Endothelial cell of umbilical vein (primary cell): ENCODE measurements at regions not wholly inside any gene's neighbourhood (a gene's known extent, or its start where the extent isn't known, plus 50 kb on each side); places are given as distances from the start of the nearest gene placed in this dataset.

Source experiments
- BruUV-seq: library from RNA; stranded (reverse); fragments of 400-500 nt; replicated peaks from 2 replicates; lab custom pipeline; 2021; lab: Mats Ljungman, UMichigan
- CTCF ChIA-PET: fragments of 300-600, 350-600 bp; sonication (Branson Sonifier 250); formaldehyde crosslinking; loops from one replicate; lab custom pipeline; 2021; ENCODE audit warnings: antibody characterized with exemption, inconsistent platforms; lab: Charles Lee
- POLR2A ChIA-PET: fragments of 300-600, 350-600 bp; sonication (Branson Sonifier 250); formaldehyde crosslinking; loops from one replicate; lab custom pipeline; 2021; ENCODE audit warnings: antibody characterized with exemption, inconsistent platforms; lab: Charles Lee
- DNase-seq: peaks from one replicate; pipeline ENCODE4 v3.0.0-alpha.2; 2011; ENCODE audit warnings: low read depth, low spot score
- FAIRE-seq: peaks from 2 replicates; lab custom pipeline; 2011; peaks lifted over from hg19 to GRCh38; lab: Jason Lieb, UNC
- H2AFZ ChIP-seq: 2 replicates; pipeline ENCODE4 v1.6.0; 2012; ENCODE audit warnings: low read depth, low read length, control low read depth, inconsistent platforms
- H3K27ac ChIP-seq: 2 replicates; pipeline ENCODE4 v1.5.1; 2011; ENCODE audit warnings: low read depth, mild to moderate bottlenecking, control low read depth, low read length, moderate library complexity; ENCODE audit not compliant: insufficient read depth
- H3K27me3 ChIP-seq, 2 experiments: 2 replicates each; pipeline versions ENCODE4 v1.6.0 to v1.6.1; 2011; ENCODE audit warnings: low read length in 2 of 2, mixed read lengths in 1 of 2; ENCODE audit not compliant: control insufficient read depth in 2 of 2, insufficient read depth in 2 of 2
- H3K36me3 ChIP-seq, 2 experiments: 2 replicates in 1 of 2; 3 replicates in 1 of 2; pipeline ENCODE4 v1.5.1; 2011; ENCODE audit warnings: low read length in 2 of 2, mild to moderate bottlenecking in 1 of 2, moderate library complexity in 1 of 2; ENCODE audit not compliant: control insufficient read depth in 2 of 2, insufficient read depth in 2 of 2; ENCODE audit errors: extremely low read depth in 1 of 2
- H3K4me1 ChIP-seq: 3 replicates; pipeline ENCODE4 v1.5.1; 2011; ENCODE audit warnings: mild to moderate bottlenecking, low read length; ENCODE audit not compliant: control insufficient read depth, insufficient read depth; ENCODE audit errors: extremely low read depth
- H3K4me2 ChIP-seq: 2 replicates; pipeline ENCODE4 v1.6.1; 2011; ENCODE audit warnings: low read length, control low read depth, mixed read lengths; ENCODE audit not compliant: insufficient read depth
- H3K4me3 ChIP-seq, 3 experiments: fragments of 200-600 bp in 1 of 3; sonication (generic), shearing (Covaris generic) in 1 of 3; replicated peaks in 1 of 3; 2 replicates each; pipeline ENCODE4 v1.5.1; 2011 to 2016; ENCODE audit warnings: control low read depth in 3 of 3, low read length in 3 of 3, mild to moderate bottlenecking in 2 of 3, inconsistent platforms in 1 of 3, low read depth in 1 of 3, moderate library complexity in 1 of 3; ENCODE audit not compliant: insufficient read depth in 1 of 3
- H3K79me2 ChIP-seq: 2 replicates; pipeline ENCODE4 v1.6.0; 2012; ENCODE audit warnings: low read length, inconsistent platforms; ENCODE audit not compliant: control insufficient read depth, insufficient read depth
- H3K9ac ChIP-seq: replicated peaks from 2 replicates; pipeline ENCODE3; 2011; ENCODE audit warnings: low read length, control low read depth; ENCODE audit not compliant: insufficient read depth; ENCODE audit errors: extremely low read depth
- H3K9me1 ChIP-seq: replicated peaks from 3 replicates; pipeline ENCODE4 v1.6.0; 2011; ENCODE audit warnings: mild to moderate bottlenecking, low read length; ENCODE audit not compliant: control insufficient read depth, insufficient read depth; ENCODE audit errors: extremely low read depth
- H3K9me3 ChIP-seq: replicated peaks from 2 replicates; pipeline ENCODE4 v1.5.1; 2012; ENCODE audit warnings: low read length, inconsistent platforms; ENCODE audit not compliant: control insufficient read depth, insufficient read depth
- H4K20me1 ChIP-seq: replicated peaks from 2 replicates; pipeline ENCODE3; 2011; ENCODE audit warnings: mild to moderate bottlenecking, low read length; ENCODE audit not compliant: control insufficient read depth, insufficient read depth; ENCODE audit errors: extremely low read depth
- EZH2 ChIP-seq: IDR thresholded peaks from 2 replicates; pipeline ENCODE4 v1.6.1; 2012; ENCODE audit warnings: borderline replicate concordance, low read depth, mild to moderate bottlenecking, moderate library complexity, low read length, inconsistent platforms; ENCODE audit not compliant: severe bottlenecking
- FOS ChIP-seq: IDR thresholded peaks from 2 replicates; pipeline ENCODE4 v1.6.1; 2011; ENCODE audit warnings: mild to moderate bottlenecking, low read length, moderate library complexity, borderline replicate concordance; ENCODE audit not compliant: insufficient read depth
- GATA2 ChIP-seq: IDR thresholded peaks from 2 replicates; pipeline ENCODE4 v1.7.0; 2011; ENCODE audit warnings: low read depth, mild to moderate bottlenecking, moderate library complexity, mixed read lengths, low read length; ENCODE audit not compliant: insufficient read length, insufficient read depth
- JUN ChIP-seq: IDR thresholded peaks from 2 replicates; pipeline ENCODE4 v1.6.1; 2011; ENCODE audit warnings: borderline replicate concordance, low read depth; ENCODE audit not compliant: insufficient read length, insufficient read depth
- MYC ChIP-seq: IDR thresholded peaks from one replicate; pipeline ENCODE4 v1.6.1; 2011; ENCODE audit warnings: mild to moderate bottlenecking, low read depth, low read length
- POLR2A ChIP-seq: IDR thresholded peaks from 2 replicates; pipeline ENCODE4 v1.6.1; 2012; ENCODE audit warnings: low read depth, mild to moderate bottlenecking, control low read depth, low read length
- POLR2AphosphoS5 ChIP-seq: IDR thresholded peaks from 2 replicates; pipeline ENCODE4 v1.6.1; 2012; ENCODE audit warnings: low read depth, mild to moderate bottlenecking, control low read depth, low read length, moderate library complexity; ENCODE audit not compliant: insufficient read depth
- dilution Hi-C: fragments of 300-500 bp; cut with MboI; formaldehyde crosslinking; loops from one replicate; pipeline ENCODE4 v1.15.0; 2019; ENCODE audit warnings: low sequenced_read_pairs; ENCODE audit not compliant: extremely low pct_ligation_motif_present
- intact Hi-C: fragments of 100-400 bp; cut with micrococcal nuclease; formaldehyde crosslinking; loops from one replicate; pipeline ENCODE4 v1.10.0; 2022
- TF ChIP-seq, protein P1 (sequence below), 2 donors: IDR thresholded peaks; 1 replicate in 1 of 2; 2 replicates in 1 of 2; pipeline ENCODE4 v1.5.1; 2011; ENCODE audit warnings: low read length in 2 of 2, mild to moderate bottlenecking in 2 of 2, moderate library complexity in 2 of 2, control low read depth in 1 of 2, inconsistent platforms in 1 of 2, low read depth in 1 of 2; ENCODE audit not compliant: insufficient read depth in 1 of 2; ENCODE audit errors: extremely low read depth in 1 of 2
- TF ChIP-seq, protein P2 (sequence below): IDR thresholded peaks from 2 replicates; pipeline ENCODE4 v1.6.1; 2011; ENCODE audit not compliant: insufficient read depth, insufficient read length

DNA sequence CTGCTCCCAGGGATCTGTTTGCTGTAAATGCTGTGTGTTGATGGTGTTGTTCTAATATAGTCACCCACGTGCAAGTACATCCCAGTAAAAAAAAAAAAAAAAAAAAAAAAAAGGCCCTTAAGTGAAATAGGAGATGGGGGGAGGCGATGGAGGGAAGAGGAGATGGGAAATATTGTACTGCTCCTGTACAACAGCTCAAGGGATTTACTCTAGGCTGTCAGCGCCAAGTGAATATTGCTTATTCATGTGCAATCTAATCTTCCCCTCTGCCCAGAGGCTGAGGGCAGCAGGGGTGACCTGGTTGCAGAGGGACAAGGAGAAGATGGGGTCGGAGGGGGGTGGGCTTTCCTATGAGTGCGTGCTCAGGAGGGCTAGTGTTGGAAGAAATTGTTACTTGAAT lies 206.2 kb upstream of the CADM1 start:
- Histone ChIP-seq H3K4me1 (no peaks in the 10 kb centered on the region), H3K9me1 (no peaks in the 10 kb centered on the region), H3K9me3 (no peaks in the 10 kb centered on the region), H4K20me1 (no peaks in the 10 kb centered on the region), H3K9ac (no peak overlapping the region), H3K4me2 (no peak overlapping the region), H3K27me3 (no peaks in the 10 kb centered on the region), H3K79me2 (no peaks in the 10 kb centered on the region), H3K36me3 (no peaks in the 10 kb centered on the region), H3K27ac (no peak overlapping the region), H2AFZ (no peak overlapping the region), H3K4me3 (no peak overlapping the region)
- dilution Hi-C loops (no loop called here), intact Hi-C loops (no loop called here)
- DNase-seq (no peak), FAIRE-seq (no peak)
- CTCF ChIA-PET = no interaction called here
- TF ChIP-seq JUN (no peak), EZH2 (no peak), MYC (no peak), POLR2AphosphoS5 (no peak), POLR2A (no peak), GATA2 (no peak), FOS (no peak)
- TF ChIP-seq, protein P1, sequence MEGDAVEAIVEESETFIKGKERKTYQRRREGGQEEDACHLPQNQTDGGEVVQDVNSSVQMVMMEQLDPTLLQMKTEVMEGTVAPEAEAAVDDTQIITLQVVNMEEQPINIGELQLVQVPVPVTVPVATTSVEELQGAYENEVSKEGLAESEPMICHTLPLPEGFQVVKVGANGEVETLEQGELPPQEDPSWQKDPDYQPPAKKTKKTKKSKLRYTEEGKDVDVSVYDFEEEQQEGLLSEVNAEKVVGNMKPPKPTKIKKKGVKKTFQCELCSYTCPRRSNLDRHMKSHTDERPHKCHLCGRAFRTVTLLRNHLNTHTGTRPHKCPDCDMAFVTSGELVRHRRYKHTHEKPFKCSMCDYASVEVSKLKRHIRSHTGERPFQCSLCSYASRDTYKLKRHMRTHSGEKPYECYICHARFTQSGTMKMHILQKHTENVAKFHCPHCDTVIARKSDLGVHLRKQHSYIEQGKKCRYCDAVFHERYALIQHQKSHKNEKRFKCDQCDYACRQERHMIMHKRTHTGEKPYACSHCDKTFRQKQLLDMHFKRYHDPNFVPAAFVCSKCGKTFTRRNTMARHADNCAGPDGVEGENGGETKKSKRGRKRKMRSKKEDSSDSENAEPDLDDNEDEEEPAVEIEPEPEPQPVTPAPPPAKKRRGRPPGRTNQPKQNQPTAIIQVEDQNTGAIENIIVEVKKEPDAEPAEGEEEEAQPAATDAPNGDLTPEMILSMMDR (IDR thresholded peaks at IDR 0.05; ENCODE audit: extremely low read depth in 1 of 2, insufficient read depth in 1 of 2, low read depth in 1 of 2, low read length in 2 of 2) = no peak
- TF ChIP-seq, protein P2, sequence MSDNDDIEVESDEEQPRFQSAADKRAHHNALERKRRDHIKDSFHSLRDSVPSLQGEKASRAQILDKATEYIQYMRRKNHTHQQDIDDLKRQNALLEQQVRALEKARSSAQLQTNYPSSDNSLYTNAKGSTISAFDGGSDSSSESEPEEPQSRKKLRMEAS = no peak
- no TSS peak for BruUV-seq
- POLR2A ChIA-PET = no interaction called here
